Common myeloid progenitor, CD34-positive (primary cell): ENCODE measurements at regions not wholly inside any gene's neighbourhood (a gene's known extent, or its start where the extent isn't known, plus 50 kb on each side); places are given as distances from the start of the nearest gene placed in this dataset.
A peak's percentile ranks its signal among the peaks of the same experiment; 100 is the strongest.

Experiments
- CTCF ChIA-PET: fragments of 350-600 bp; sonication (Branson Sonifier 250); formaldehyde crosslinking; loops from one replicate; lab custom pipeline; 2021; ENCODE audit warnings: antibody characterized with exemption; lab: Charles Lee
- POLR2A ChIA-PET: fragments of 350-600 bp; sonication (Branson Sonifier 250); formaldehyde crosslinking; loops from one replicate; lab custom pipeline; 2021; ENCODE audit warnings: antibody characterized with exemption; lab: Charles Lee
- DNase-seq, 3 donors: peaks; one replicate each; pipeline versions ENCODE4 v3.0.0 to v3.0.0-alpha.2; 2013
- H3K27ac ChIP-seq, 2 experiments: 1 replicate in 1 of 2; 2 replicates in 1 of 2; pipeline ENCODE4 v1.7.0; 2013; ENCODE audit warnings: inconsistent platforms in 2 of 2, low read length in 2 of 2, mild to moderate bottlenecking in 2 of 2, low read depth in 1 of 2, moderate library complexity in 1 of 2; ENCODE audit not compliant: severe bottlenecking in 2 of 2, insufficient read depth in 1 of 2, poor library complexity in 1 of 2
- H3K27me3 ChIP-seq, 5 experiments: replicated peaks in 2 of 5; 1 replicate in 3 of 5; 2 replicates in 2 of 5; pipeline versions ENCODE4 v1.6.1 to v1.7.0; 2013; ENCODE audit warnings: low read length in 4 of 5, mild to moderate bottlenecking in 2 of 5, moderate library complexity in 2 of 5, inconsistent platforms in 1 of 5; ENCODE audit not compliant: insufficient read depth in 5 of 5, control insufficient read depth in 4 of 5
- H3K36me3 ChIP-seq, 4 experiments: 1 replicate in 2 of 4; 2 replicates in 2 of 4; pipeline versions ENCODE4 v1.6.1 to v1.7.0; 2013; ENCODE audit warnings: low read length in 3 of 4, control low read depth in 1 of 4, mild to moderate bottlenecking in 1 of 4; ENCODE audit not compliant: control insufficient read depth in 4 of 4, insufficient read depth in 4 of 4
- H3K4me1 ChIP-seq, 4 experiments: 1 replicate in 3 of 4; 2 replicates in 1 of 4; pipeline versions ENCODE4 v1.6.1 to v1.7.1; 2013; ENCODE audit warnings: low read length in 3 of 4, mild to moderate bottlenecking in 3 of 4, control low read depth in 1 of 4, inconsistent platforms in 1 of 4, moderate library complexity in 1 of 4; ENCODE audit not compliant: control insufficient read depth in 4 of 4, insufficient read depth in 4 of 4; ENCODE audit errors: control extremely low read depth in 1 of 4
- H3K4me3 ChIP-seq, 7 experiments: 1 replicate in 4 of 7; 2 replicates in 3 of 7; pipeline versions ENCODE4 v1.5.1 to v1.7.0; 2013; ENCODE audit warnings: mild to moderate bottlenecking in 7 of 7, low read length in 6 of 7, moderate library complexity in 6 of 7, inconsistent platforms in 2 of 7, low read depth in 2 of 7, control low read depth in 1 of 7; ENCODE audit not compliant: insufficient read depth in 4 of 7, control insufficient read depth in 1 of 7; ENCODE audit errors: extremely low read depth in 1 of 7
- H3K9me3 ChIP-seq, 5 experiments: 1 replicate in 4 of 5; 2 replicates in 1 of 5; pipeline versions ENCODE4 v1.6.1 to v1.7.1; 2013; ENCODE audit warnings: low read length in 4 of 5, mild to moderate bottlenecking in 2 of 5, inconsistent platforms in 1 of 5, low read depth in 1 of 5, moderate library complexity in 1 of 5; ENCODE audit not compliant: control insufficient read depth in 4 of 5, insufficient read depth in 2 of 5; ENCODE audit errors: control extremely low read depth in 1 of 5
- WGBS: methylation state at CpG from one replicate; pipeline ENCODE4 v1.1.5; 2013; ENCODE audit not compliant: insufficient coverage; 5-methylcytosine and 5-hydroxymethylcytosine counted together

GRCh38 chr17:79406316-79406715 lies 204.5 kb downstream of the RBFOX3 start:
- Histone ChIP-seq H3K4me1 (peaks cover 0 to 7% (median under 1%) of the 10 kb centered on the region in 4 experiments), H3K4me3 (no peak overlapping the region), H3K27ac (no peak overlapping the region), H3K27me3 (peaks cover 0 to 93% (median 33%) of the 10 kb centered on the region in 5 experiments), H3K36me3 (no peaks in the 10 kb centered on the region), H3K9me3 (peaks cover 0 to 6% (median 0%) of the 10 kb centered on the region in 5 experiments)
- ChIA-PET POLR2A (no interaction called here), CTCF (interaction anchor here (9.8 kb wide), 1 partner anchor 13 kb away, joined by 81 read pairs; no protein-coding TSS in a partner anchor)
- WGBS, result 42% methylated on average over 11 of the region's 16 CpGs
- DNase-seq, result no peak

GRCh38 chr17:79405823-79406222 lies 205.0 kb downstream of the RBFOX3 start:
- Histone ChIP-seq H3K27ac (no peak overlapping the region), H3K36me3 (no peaks in the 10 kb centered on the region), H3K9me3 (peaks cover 0 to 6% (median 0%) of the 10 kb centered on the region in 5 experiments), H3K4me3 (no peak overlapping the region), H3K4me1 (peaks cover 0 to 12% (median 4%) of the 10 kb centered on the region in 4 experiments), H3K27me3 (peaks cover 0 to 90% (median 33%) of the 10 kb centered on the region in 5 experiments)
- ChIA-PET CTCF (interaction anchor here (9.8 kb wide), 1 partner anchor 13 kb away, joined by 81 read pairs; no protein-coding TSS in a partner anchor), POLR2A (no interaction called here)
- WGBS, result 75% methylated on average over 1 of the region's 1 CpG
- DNase-seq, result no peak

- Histone ChIP-seq H3K4me3 (no peak overlapping the region), H3K27ac (no peak overlapping the region), H3K36me3 (no peaks in the 10 kb centered on the region), H3K27me3 (peaks cover 0 to 90% (median 43%) of the 10 kb centered on the region in 5 experiments), H3K4me1 (peaks cover 0 to 15% (median 6%) of the 10 kb centered on the region in 4 experiments), H3K9me3 (peaks cover 0 to 6% (median 0%) of the 10 kb centered on the region in 5 experiments)
- ChIA-PET POLR2A (no interaction called here), CTCF (interaction anchor here (1.0 to 9.8 kb wide), 2 partner anchors 11 to 101 kb away, joined by 3 to 81 read pairs; no protein-coding TSS in a partner anchor)
- WGBS, result 88% methylated on average over 14 of the region's 16 CpGs
- no peak for DNase-seq
Measured at GRCh38 chr17:79404136-79404911, 206.5 kb downstream of the RBFOX3 start.

- ChIA-PET CTCF (interaction anchor here (0.6 to 9.8 kb wide), 6 partner anchors 8 to 338 kb away, joined by 3 to 81 read pairs (median 6); no protein-coding TSS in a partner anchor), POLR2A (no interaction called here)
- H3K9me3 ChIP-seq, result peaks cover 0 to 6% (median 0%) of the 10 kb centered on the region in 5 experiments
- DNase-seq, result no peak
- H3K4me1 ChIP-seq, result peaks cover 0 to 11% (median 6%) of the 10 kb centered on the region in 4 experiments
- peak overlapping the region in 1 of 7 experiments; percentile 53 for H3K4me3 ChIP-seq
- H3K27me3 ChIP-seq, result peaks cover 0 to 87% (median 28%) of the 10 kb centered on the region in 5 experiments
- 48% methylated on average over 24 of the region's 26 CpGs for WGBS
- H3K27ac ChIP-seq, result no peak overlapping the region
- H3K36me3 ChIP-seq, result no peaks in the 10 kb centered on the region
Measured at GRCh38 chr17:79401704-79402674, 208.9 kb downstream of the RBFOX3 start.

- Histone ChIP-seq H3K4me3 (peak overlapping the region in 5 of 7 experiments; percentile 32 to 70 (median 50)), H3K9me3 (peaks cover 0 to 6% (median 0%) of the 10 kb centered on the region in 5 experiments), H3K27me3 (peaks cover 0 to 86% (median 28%) of the 10 kb centered on the region in 5 experiments), H3K36me3 (no peaks in the 10 kb centered on the region), H3K4me1 (peaks cover 0 to 11% (median 6%) of the 10 kb centered on the region in 4 experiments), H3K27ac (no peak overlapping the region)
- ChIA-PET CTCF (interaction anchor here (0.6 to 9.8 kb wide), 7 partner anchors 8 to 337 kb away, joined by 3 to 81 read pairs (median 6); no protein-coding TSS in a partner anchor), POLR2A (no interaction called here)
- peak; percentile 47 to 73 (median 65) for DNase-seq
- 8% methylated on average over 30 of the region's 33 CpGs for WGBS
Measured at GRCh38 chr17:79400989-79401703, 209.7 kb downstream of the RBFOX3 start.

- Histone ChIP-seq H3K27me3 (peaks cover 0 to 85% (median 23%) of the 10 kb centered on the region in 5 experiments), H3K9me3 (no peaks in the 10 kb centered on the region), H3K4me3 (no peak overlapping the region), H3K4me1 (peaks cover 0 to 11% (median 6%) of the 10 kb centered on the region in 4 experiments), H3K27ac (no peak overlapping the region), H3K36me3 (no peaks in the 10 kb centered on the region)
- POLR2A ChIA-PET, result no interaction called here
- 67% methylated on average over 15 of the region's 15 CpGs for WGBS
- CTCF ChIA-PET, result no interaction called here
- DNase-seq, result no peak
Measured at GRCh38 chr17:79399610-79400144, 211.2 kb downstream of the RBFOX3 start.
